HEK293T (cell line): ENCODE measurements at regions not wholly inside any gene's neighbourhood (a gene's known extent, or its start where the extent isn't known, plus 50 kb on each side); places are given as distances from the start of the nearest gene placed in this dataset.
"Not testable (repeated sequence)": the region's sequence is repeated elsewhere in the genome, so short reads cannot be mapped to it uniquely, and the experiment has no call there.

Experiments
- ARNT ChIP-seq: fragments of 450-650 bp; IDR thresholded peaks from 2 replicates; pipeline ENCODE4 v1.6.1; 2017; ENCODE audit warnings: mild to moderate bottlenecking
- ELF4 ChIP-seq: fragments of 450-650 bp; IDR thresholded peaks from 2 replicates; pipeline ENCODE4 v1.6.1; 2017; ENCODE audit warnings: antibody characterized with exemption
- FOXA1 ChIP-seq: fragments of 450-650 bp; IDR thresholded peaks from 2 replicates; pipeline ENCODE4 v1.6.1; 2016; ENCODE audit warnings: mild to moderate bottlenecking
- FOXM1 ChIP-seq: fragments of 450-650 bp; IDR thresholded peaks from 2 replicates; pipeline ENCODE4 v1.6.1; 2017; ENCODE audit warnings: mild to moderate bottlenecking, borderline replicate concordance
- HDGF ChIP-seq: fragments of 450-650 bp; IDR thresholded peaks from 2 replicates; pipeline ENCODE4 v1.6.1; 2017; ENCODE audit warnings: antibody characterized with exemption, borderline replicate concordance
- L3MBTL2 ChIP-seq: fragments of 450-650 bp; conservative IDR thresholded peaks from 2 replicates; pipeline ENCODE4 v1.6.1; 2016; ENCODE audit warnings: mild to moderate bottlenecking
- NFRKB ChIP-seq: fragments of 450-650 bp; IDR thresholded peaks from 2 replicates; pipeline ENCODE4 v1.6.1; 2016; ENCODE audit warnings: mild to moderate bottlenecking, moderate library complexity
- SP1 ChIP-seq: fragments of 450-650 bp; IDR thresholded peaks from 2 replicates; pipeline ENCODE4 v1.6.1; 2017
- SUZ12 ChIP-seq: fragments of 450-650 bp; IDR thresholded peaks from 2 replicates; pipeline ENCODE4 v1.6.1; 2016; ENCODE audit warnings: mild to moderate bottlenecking
- TARDBP ChIP-seq: fragments of 450-650 bp; IDR thresholded peaks from 2 replicates; pipeline ENCODE4 v1.6.1; 2016
- TF ChIP-seq, protein P1 (sequence below): fragments of 450-650 bp; IDR thresholded peaks from 2 replicates; pipeline ENCODE4 v1.6.1; 2016

DNA sequence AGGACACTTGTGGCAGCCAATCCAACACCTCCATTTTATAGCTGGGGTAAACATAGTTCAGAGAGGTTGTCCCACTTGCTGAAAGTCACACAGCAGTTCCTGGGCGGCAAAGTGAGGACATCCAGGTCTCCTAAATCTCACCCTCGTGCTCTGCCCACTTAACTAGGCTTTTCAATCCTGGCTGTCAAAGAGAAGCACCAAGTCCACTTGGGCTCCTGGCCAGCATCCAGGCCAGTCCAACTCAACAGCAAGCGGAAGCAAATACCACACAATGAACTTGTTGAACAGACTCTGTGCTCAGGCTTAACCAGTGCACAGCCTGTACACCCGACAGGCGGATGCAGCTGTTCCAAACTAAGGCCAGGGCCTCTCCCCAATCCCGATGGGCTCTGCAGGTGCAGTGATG is 60.4 kb upstream of the SPN start:
- not testable (repeated sequence) for TF ChIP-seq HDGF, ELF4, NFRKB, FOXM1, SUZ12, SP1, FOXA1, ARNT, L3MBTL2, TARDBP
- TF ChIP-seq, protein P1, sequence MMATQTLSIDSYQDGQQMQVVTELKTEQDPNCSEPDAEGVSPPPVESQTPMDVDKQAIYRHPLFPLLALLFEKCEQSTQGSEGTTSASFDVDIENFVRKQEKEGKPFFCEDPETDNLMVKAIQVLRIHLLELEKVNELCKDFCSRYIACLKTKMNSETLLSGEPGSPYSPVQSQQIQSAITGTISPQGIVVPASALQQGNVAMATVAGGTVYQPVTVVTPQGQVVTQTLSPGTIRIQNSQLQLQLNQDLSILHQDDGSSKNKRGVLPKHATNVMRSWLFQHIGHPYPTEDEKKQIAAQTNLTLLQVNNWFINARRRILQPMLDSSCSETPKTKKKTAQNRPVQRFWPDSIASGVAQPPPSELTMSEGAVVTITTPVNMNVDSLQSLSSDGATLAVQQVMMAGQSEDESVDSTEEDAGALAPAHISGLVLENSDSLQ: not testable (repeated sequence)
